ENCODE measurements at regions not wholly inside any gene's neighbourhood (a gene's known extent, or its start where the extent isn't known, plus 50 kb on each side); places are given as distances from the start of the nearest gene placed in this dataset.

GRCh38 chr12:72098622-72099021 is 160.0 kb downstream of the TPH2 start:
- no peaks in the 10 kb centered on the region for H3F3A ChIP-seq (ENCODE audit: insufficient read depth, low read length, poor library complexity, severe bottlenecking)
- no peak overlapping the region for H3K4me3 ChIP-seq (ENCODE audit: low read length)
- H4K20me1 ChIP-seq (ENCODE audit: insufficient read depth): no peaks in the 10 kb centered on the region
- H3K27ac ChIP-seq (ENCODE audit: low read length): peak overlapping the region; percentile 64
- H3K36me3 ChIP-seq (ENCODE audit: insufficient read depth, low read length): no peaks in the 10 kb centered on the region
- no peaks in the 10 kb centered on the region for H3K27me3 ChIP-seq (ENCODE audit: insufficient read depth, low read depth, low read length)
- H3K4me2 ChIP-seq (ENCODE audit: low read length): no peak overlapping the region
- H2AFZ ChIP-seq (ENCODE audit: low read depth, low read length): no peak overlapping the region
- H3K9me3 ChIP-seq (ENCODE audit: low read length): no peaks in the 10 kb centered on the region
- TF ChIP-seq POLR2AphosphoS5 (IDR thresholded peaks at IDR 0.05) (no peak), CTCF (IDR thresholded peaks at IDR 0.05; ENCODE audit: poor library complexity, severe bottlenecking) (no peak), RAD21 (conservative IDR thresholded peaks at IDR 0.05) (no peak), REST (IDR thresholded peaks at IDR 0.05; ENCODE audit: borderline replicate concordance) (no peak), EZH2 (IDR thresholded peaks at IDR 0.05; ENCODE audit: borderline replicate concordance, insufficient read depth, low read length, poor library complexity, severe bottlenecking) (no peak), MXI1 (conservative IDR thresholded peaks at IDR 0.05; ENCODE audit: poor library complexity, severe bottlenecking) (no peak), TAF1 (IDR thresholded peaks at IDR 0.05; ENCODE audit: low read depth) (no peak), EP300 (conservative IDR thresholded peaks at IDR 0.05; ENCODE audit: poor library complexity, severe bottlenecking) (no peak), SMC3 (conservative IDR thresholded peaks at IDR 0.05; ENCODE audit: poor library complexity) (no peak)
- peak overlapping the region; percentile 4 for H3K9ac ChIP-seq (ENCODE audit: low read length)
- H3K79me2 ChIP-seq (replicated peaks; ENCODE audit: insufficient read depth, low read length): no peaks in the 10 kb centered on the region
- H3K9me2 ChIP-seq (ENCODE audit: insufficient read depth, low read length): no peaks in the 10 kb centered on the region

GRCh38 chr12:72100854-72101253 is 162.2 kb downstream of the TPH2 start:
- no peak for TF ChIP-seq SMC3 (conservative IDR thresholded peaks at IDR 0.05; ENCODE audit: poor library complexity)
- TF ChIP-seq REST (IDR thresholded peaks at IDR 0.05; ENCODE audit: borderline replicate concordance): no peak
- TF ChIP-seq EP300 (conservative IDR thresholded peaks at IDR 0.05; ENCODE audit: poor library complexity, severe bottlenecking): no peak
- no peak for TF ChIP-seq TAF1 (IDR thresholded peaks at IDR 0.05; ENCODE audit: low read depth)
- TF ChIP-seq CTCF (IDR thresholded peaks at IDR 0.05; ENCODE audit: poor library complexity, severe bottlenecking): no peak
- no peak for TF ChIP-seq RAD21 (conservative IDR thresholded peaks at IDR 0.05)
- TF ChIP-seq EZH2 (IDR thresholded peaks at IDR 0.05; ENCODE audit: borderline replicate concordance, insufficient read depth, low read length, poor library complexity, severe bottlenecking): no peak
- TF ChIP-seq MXI1 (conservative IDR thresholded peaks at IDR 0.05; ENCODE audit: poor library complexity, severe bottlenecking): no peak
- no peak for TF ChIP-seq POLR2AphosphoS5 (IDR thresholded peaks at IDR 0.05)
- Histone ChIP-seq H3K9me3 (ENCODE audit: low read length) (no peaks in the 10 kb centered on the region), H3K79me2 (replicated peaks; ENCODE audit: insufficient read depth, low read length) (no peaks in the 10 kb centered on the region), H3K4me2 (ENCODE audit: low read length) (no peak overlapping the region), H3F3A (ENCODE audit: insufficient read depth, low read length, poor library complexity, severe bottlenecking) (no peaks in the 10 kb centered on the region), H3K36me3 (ENCODE audit: insufficient read depth, low read length) (no peaks in the 10 kb centered on the region), H3K27me3 (ENCODE audit: insufficient read depth, low read depth, low read length) (no peaks in the 10 kb centered on the region), H3K9ac (ENCODE audit: low read length) (no peak overlapping the region), H2AFZ (ENCODE audit: low read depth, low read length) (no peak overlapping the region), H4K20me1 (ENCODE audit: insufficient read depth) (no peaks in the 10 kb centered on the region), H3K27ac (ENCODE audit: low read length) (no peak overlapping the region), H3K9me2 (ENCODE audit: insufficient read depth, low read length) (no peaks in the 10 kb centered on the region), H3K4me3 (ENCODE audit: low read length) (no peak overlapping the region)

Data from neural cell (in vitro differentiated cells).